Smooth muscle cell (in vitro differentiated cells): ENCODE measurements at regions not wholly inside any gene's neighbourhood (a gene's known extent, or its start where the extent isn't known, plus 50 kb on each side); places are given as distances from the start of the nearest gene placed in this dataset.
"Not testable (repeated sequence)": the region's sequence is repeated elsewhere in the genome, so short reads cannot be mapped to it uniquely, and the experiment has no call there.

ENCODE experiments used
- DNase-seq: peaks from one replicate; lab custom pipeline; 2025; ENCODE audit not compliant: unreplicated experiment; lab: John Stamatoyannopoulos, UW
- H2AFZ ChIP-seq: fragments of 200-600 bp; sonication (generic); 2 replicates; pipeline ENCODE4 v1.6.0; 2016; ENCODE audit warnings: antibody characterized with exemption, low read depth, mild to moderate bottlenecking
- H3F3A ChIP-seq: fragments of 200-600 bp; sonication (generic); 2 replicates; pipeline ENCODE4 v1.6.0; 2017; ENCODE audit warnings: antibody characterized with exemption, low read depth
- H3K27ac ChIP-seq: fragments of 200-600 bp; sonication (generic); 2 replicates; pipeline ENCODE4 v1.5.1; 2016; ENCODE audit warnings: low read depth, mild to moderate bottlenecking
- H3K27me3 ChIP-seq: fragments of 200-600 bp; sonication (generic); 2 replicates; pipeline ENCODE4 v1.6.1; 2016; ENCODE audit warnings: low read depth, mild to moderate bottlenecking
- H3K36me3 ChIP-seq: fragments of 200-600 bp; sonication (generic); 2 replicates; pipeline ENCODE4 v1.5.1; 2016; ENCODE audit warnings: low read depth
- H3K4me1 ChIP-seq: fragments of 200-600 bp; sonication (generic); 2 replicates; pipeline ENCODE4 v1.5.1; 2016; ENCODE audit warnings: low read depth
- H3K4me2 ChIP-seq: fragments of 200-600 bp; sonication (generic); 2 replicates; pipeline ENCODE4 v1.6.0; 2016; ENCODE audit warnings: mild to moderate bottlenecking
- H3K4me3 ChIP-seq: fragments of 200-600 bp; sonication (generic); 2 replicates; pipeline ENCODE4 v1.5.1; 2016; ENCODE audit warnings: mild to moderate bottlenecking
- H3K79me2 ChIP-seq: fragments of 200-600 bp; sonication (generic); 2 replicates; pipeline ENCODE4 v1.6.0; 2016; ENCODE audit warnings: low read depth, mild to moderate bottlenecking
- H3K9ac ChIP-seq: fragments of 200-600 bp; sonication (generic); 2 replicates; pipeline ENCODE4 v1.6.0; 2016; ENCODE audit warnings: low read depth
- H3K9me3 ChIP-seq: fragments of 200-600 bp; sonication (generic); replicated peaks from 2 replicates; pipeline ENCODE4 v1.5.1; 2016; ENCODE audit warnings: low read depth
- H4K20me1 ChIP-seq: fragments of 200-600 bp; sonication (generic); 2 replicates; pipeline ENCODE4 v1.6.0; 2016; ENCODE audit warnings: low read depth
- CTCF ChIP-seq: fragments of 200-600 bp; sonication (generic); IDR thresholded peaks from 2 replicates; pipeline ENCODE4 v1.5.1; 2017; ENCODE audit warnings: borderline replicate concordance, mild to moderate bottlenecking, antibody characterized with exemption; ENCODE audit not compliant: insufficient read depth, poor library complexity, severe bottlenecking
- WGBS: methylation state at CpG from one replicate; pipeline ENCODE4 v1.1.7; 2016; ENCODE audit warnings: low lambda C conversion rate; 5-methylcytosine and 5-hydroxymethylcytosine counted together

- Histone ChIP-seq H3K27ac (no peak overlapping the region), H3K4me2 (no peak overlapping the region), H3K79me2 (no peaks in the 10 kb centered on the region), H3K36me3 (no peaks in the 10 kb centered on the region), H3F3A (no peaks in the 10 kb centered on the region), H3K4me1 (no peaks in the 10 kb centered on the region), H3K27me3 (no peaks in the 10 kb centered on the region), H4K20me1 (no peaks in the 10 kb centered on the region), H3K9me3 (no peaks in the 10 kb centered on the region), H2AFZ (no peak overlapping the region), H3K9ac (no peak overlapping the region), H3K4me3 (no peak overlapping the region)
- TF ChIP-seq CTCF = no peak
- DNase-seq = no peak
- WGBS = 80% methylated on average over 1 of the region's 1 CpG
Measured at GRCh38 chr4:55001538-55001937, 123.9 kb downstream of the KDR start.

DNA sequence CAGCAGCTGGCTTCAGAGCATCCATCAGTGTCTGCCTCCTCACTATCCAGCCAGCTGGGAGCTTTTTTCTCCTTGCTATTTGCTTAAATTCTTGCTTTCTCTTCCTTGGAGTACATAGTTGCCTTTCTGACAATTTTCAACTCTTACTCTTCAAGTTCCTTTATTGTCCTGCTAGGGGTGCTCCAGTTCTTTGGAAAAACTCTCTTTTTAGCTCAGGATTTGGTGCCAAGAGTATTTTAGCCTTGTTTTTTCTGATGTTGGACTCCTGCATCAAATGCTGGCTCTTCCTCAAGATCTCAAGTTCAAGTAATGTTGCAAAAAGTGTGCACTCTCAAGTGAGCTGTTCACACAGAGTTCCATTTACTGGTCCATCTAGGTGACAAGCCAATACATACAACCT lies 126.4 kb downstream of the KDR start:
- Histone ChIP-seq H2AFZ (no peak overlapping the region), H3K4me1 (no peaks in the 10 kb centered on the region), H3K4me3 (no peak overlapping the region), H3K4me2 (no peak overlapping the region), H4K20me1 (no peaks in the 10 kb centered on the region), H3F3A (no peaks in the 10 kb centered on the region), H3K27ac (no peak overlapping the region), H3K79me2 (no peaks in the 10 kb centered on the region), H3K9me3 (no peaks in the 10 kb centered on the region), H3K36me3 (no peaks in the 10 kb centered on the region), H3K9ac (no peak overlapping the region), H3K27me3 (no peaks in the 10 kb centered on the region)
- peak; percentile 51 for TF ChIP-seq CTCF
- no peak for DNase-seq

- H3K4me3 ChIP-seq, H3K27ac ChIP-seq, H3K9ac ChIP-seq, H3K9me3 ChIP-seq, H2AFZ ChIP-seq, DNase-seq, H3F3A ChIP-seq, H3K27me3 ChIP-seq, H3K36me3 ChIP-seq, H3K79me2 ChIP-seq, H3K4me1 ChIP-seq, H3K4me2 ChIP-seq, H4K20me1 ChIP-seq: not testable (repeated sequence)
- 93% methylated on average over 26 of the region's 28 CpGs for WGBS
Measured at GRCh38 chr4:54993473-54994026, 131.8 kb downstream of the KDR start.

GRCh38 chr4:54992266-54992665 lies 133.1 kb downstream of the KDR start:
- WGBS = 54% methylated on average over 1 of the region's 1 CpG
- Histone ChIP-seq H2AFZ (no peak overlapping the region), H3K4me3 (no peak overlapping the region), H3K9ac (no peak overlapping the region), H3K27ac (no peak overlapping the region), H3K36me3 (no peaks in the 10 kb centered on the region), H3F3A (no peaks in the 10 kb centered on the region), H4K20me1 (no peaks in the 10 kb centered on the region), H3K4me1 (no peaks in the 10 kb centered on the region), H3K27me3 (no peaks in the 10 kb centered on the region), H3K9me3 (no peaks in the 10 kb centered on the region), H3K4me2 (no peak overlapping the region), H3K79me2 (no peaks in the 10 kb centered on the region)
- DNase-seq = no peak
- TF ChIP-seq CTCF = no peak
